OCI-LY7 (cell line): ENCODE measurements at regions not wholly inside any gene's neighbourhood (a gene's known extent, or its start where the extent isn't known, plus 50 kb on each side); places are given as distances from the start of the nearest gene placed in this dataset.

Experiments used
- BruUV-seq: library from RNA; stranded (reverse); fragments of 400-500 nt; replicated peaks from 2 replicates; lab custom pipeline; 2021; lab: Mats Ljungman, UMichigan
- CTCF ChIA-PET: fragments of 300-600 bp; sonication (Branson Sonifier 250); formaldehyde crosslinking; loops from one replicate; lab custom pipeline; 2022; ENCODE audit warnings: antibody characterized with exemption; ENCODE audit not compliant: unreplicated experiment; lab: Charles Lee
- POLR2A ChIA-PET: fragments of 300-600 bp; sonication (Branson Sonifier 250); formaldehyde crosslinking; loops from one replicate; lab custom pipeline; 2022; ENCODE audit warnings: antibody characterized with exemption; lab: Charles Lee
- DNase-seq: peaks from one replicate; pipeline ENCODE4 v3.0.0-alpha.2; 2015; ENCODE audit warnings: low spot score
- H2AFZ ChIP-seq: fragments of 200-600 bp; sonication (generic), shearing (Covaris generic); 2 replicates; pipeline ENCODE4 v1.6.1; 2014; ENCODE audit warnings: mild to moderate bottlenecking, antibody characterized with exemption, low read length, moderate library complexity
- H3K27ac ChIP-seq: fragments of 200-600 bp; sonication (generic); 2 replicates; pipeline ENCODE4 v1.5.1; 2014; ENCODE audit warnings: mixed run types, low read depth, mild to moderate bottlenecking, moderate library complexity, low read length, inconsistent platforms; ENCODE audit not compliant: poor library complexity, severe bottlenecking
- H3K36me3 ChIP-seq: fragments of 200-600 bp; sonication (generic); 2 replicates; pipeline ENCODE4 v1.6.1; 2014; ENCODE audit warnings: mild to moderate bottlenecking, antibody characterized with exemption, low read length, moderate library complexity, mixed read lengths; ENCODE audit not compliant: insufficient read depth
- H3K4me1 ChIP-seq: fragments of 200-600 bp; sonication (generic); 2 replicates; pipeline ENCODE4 v1.5.1; 2014; ENCODE audit warnings: mild to moderate bottlenecking, low read length; ENCODE audit not compliant: insufficient read depth, poor library complexity, severe bottlenecking
- H3K4me2 ChIP-seq: fragments of 200-600 bp; sonication (generic); 2 replicates; pipeline ENCODE4 v1.6.1; 2014; ENCODE audit warnings: mild to moderate bottlenecking, low read length
- H3K4me3 ChIP-seq: fragments of 200-600 bp; sonication (generic); 2 replicates; pipeline ENCODE4 v1.5.1; 2014; ENCODE audit warnings: mild to moderate bottlenecking, low read depth, low read length; ENCODE audit not compliant: poor library complexity, severe bottlenecking
- H3K79me2 ChIP-seq: fragments of 200-600 bp; sonication (generic); 2 replicates; pipeline ENCODE4 v1.6.1; 2016; ENCODE audit warnings: low read depth, mild to moderate bottlenecking, low read length, moderate library complexity, mixed read lengths; ENCODE audit not compliant: insufficient read depth
- H3K9me2 ChIP-seq: fragments of 200-600 bp; sonication (generic); 2 replicates; pipeline ENCODE4 v1.6.1; 2016; ENCODE audit warnings: mild to moderate bottlenecking, low read length, mixed read lengths; ENCODE audit not compliant: insufficient read depth
- H3K9me3 ChIP-seq: fragments of 200-600 bp; sonication (generic); 2 replicates; pipeline ENCODE4 v1.6.1; 2014; ENCODE audit warnings: mild to moderate bottlenecking, mixed run types, low read length, mixed read lengths
- H4K20me1 ChIP-seq: fragments of 200-600 bp; sonication (generic); 2 replicates; pipeline ENCODE4 v1.6.1; 2014; ENCODE audit warnings: mild to moderate bottlenecking, antibody characterized with exemption, low read length, moderate library complexity, mixed read lengths; ENCODE audit not compliant: insufficient read depth
- EZH2phosphoT487 ChIP-seq: fragments of 200-600 bp; sonication (generic); IDR thresholded peaks from 2 replicates; pipeline ENCODE4 v1.6.1; 2018; ENCODE audit warnings: low read depth, borderline replicate concordance, mild to moderate bottlenecking, mixed run types, antibody characterized with exemption, low read length, moderate library complexity, mixed read lengths
- intact Hi-C: fragments of 100-400 bp; cut with micrococcal nuclease; formaldehyde crosslinking; loops from one replicate; pipeline ENCODE4 v1.10.0; 2022; ENCODE audit not compliant: unreplicated experiment
- TF ChIP-seq, protein P1 (sequence below): fragments of 200-600 bp; sonication (generic); conservative IDR thresholded peaks from 2 replicates; pipeline ENCODE4 v1.5.1; 2014; ENCODE audit warnings: mild to moderate bottlenecking, antibody characterized with exemption, low read length, moderate library complexity, mixed read lengths

DNA sequence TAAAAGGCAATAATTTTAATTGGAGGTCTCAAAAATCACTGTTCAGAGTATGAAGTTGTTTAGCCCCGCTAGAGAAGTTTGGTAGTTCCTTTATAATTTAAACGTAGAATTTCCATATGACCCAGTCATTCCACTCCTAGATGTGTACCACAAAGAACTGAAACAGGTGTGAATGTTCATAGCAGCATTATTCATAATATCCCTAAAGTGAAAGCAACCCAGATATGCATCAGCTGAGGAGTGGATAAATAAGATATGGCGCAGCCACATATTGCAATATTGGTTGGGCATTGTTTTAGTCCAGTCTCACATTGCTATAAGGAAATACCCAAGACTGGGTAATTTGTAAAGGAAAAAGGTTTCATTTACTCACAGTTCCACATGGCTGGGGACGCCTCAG, 976.2 kb downstream of the NLGN4Y start:
- ChIA-PET POLR2A (interaction anchor here (1.5 to 2.6 kb wide), 2 partner anchors 9 to 11 kb away, joined by 6 to 12 read pairs; no protein-coding TSS in a partner anchor), CTCF (no interaction called here)
- no TSS peak for BruUV-seq
- Histone ChIP-seq H3K27ac (peak overlapping the region; percentile 99), H3K9me2 (no peaks in the 10 kb centered on the region), H3K9me3 (0 out of 2 replicates have a peak, but pooled peaks cover 3% of the 10 kb centered on the region), H4K20me1 (no peaks in the 10 kb centered on the region), H3K4me3 (peak overlapping the region; percentile 92), H3K36me3 (peaks cover 38% of the 10 kb centered on the region), H3K4me1 (peaks cover 76% of the 10 kb centered on the region), H2AFZ (no peak overlapping the region), H3K79me2 (peaks cover 74% of the 10 kb centered on the region), H3K4me2 (peak overlapping the region; percentile 92)
- DNase-seq: no peak
- intact Hi-C loops: loop anchor here (5.0 kb wide), 1 partner anchor 58 kb away; no protein-coding TSS in a partner anchor
- no peak for TF ChIP-seq EZH2phosphoT487
- TF ChIP-seq, protein P1, sequence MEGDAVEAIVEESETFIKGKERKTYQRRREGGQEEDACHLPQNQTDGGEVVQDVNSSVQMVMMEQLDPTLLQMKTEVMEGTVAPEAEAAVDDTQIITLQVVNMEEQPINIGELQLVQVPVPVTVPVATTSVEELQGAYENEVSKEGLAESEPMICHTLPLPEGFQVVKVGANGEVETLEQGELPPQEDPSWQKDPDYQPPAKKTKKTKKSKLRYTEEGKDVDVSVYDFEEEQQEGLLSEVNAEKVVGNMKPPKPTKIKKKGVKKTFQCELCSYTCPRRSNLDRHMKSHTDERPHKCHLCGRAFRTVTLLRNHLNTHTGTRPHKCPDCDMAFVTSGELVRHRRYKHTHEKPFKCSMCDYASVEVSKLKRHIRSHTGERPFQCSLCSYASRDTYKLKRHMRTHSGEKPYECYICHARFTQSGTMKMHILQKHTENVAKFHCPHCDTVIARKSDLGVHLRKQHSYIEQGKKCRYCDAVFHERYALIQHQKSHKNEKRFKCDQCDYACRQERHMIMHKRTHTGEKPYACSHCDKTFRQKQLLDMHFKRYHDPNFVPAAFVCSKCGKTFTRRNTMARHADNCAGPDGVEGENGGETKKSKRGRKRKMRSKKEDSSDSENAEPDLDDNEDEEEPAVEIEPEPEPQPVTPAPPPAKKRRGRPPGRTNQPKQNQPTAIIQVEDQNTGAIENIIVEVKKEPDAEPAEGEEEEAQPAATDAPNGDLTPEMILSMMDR: no peak

DNA sequence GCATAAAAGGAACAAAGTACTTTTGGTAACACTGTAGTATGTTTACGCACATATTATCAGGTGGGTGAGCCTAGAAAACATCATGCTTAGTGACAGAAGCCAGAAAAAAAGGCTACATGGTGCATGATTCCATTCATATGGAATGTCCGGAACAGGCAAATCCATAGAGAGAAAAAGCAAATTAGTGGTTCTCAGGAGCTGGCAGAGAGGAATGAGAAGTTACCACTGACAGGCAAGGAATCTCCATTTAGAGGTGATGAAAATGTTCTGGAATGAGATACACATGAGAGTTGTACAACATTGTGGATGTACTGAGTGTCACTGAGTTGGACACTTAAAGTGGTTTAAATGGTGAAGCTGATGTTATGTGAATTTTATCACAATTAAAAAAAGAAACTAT, 976.9 kb downstream of the NLGN4Y start:
- CTCF ChIA-PET: interaction anchor here (0.6 kb wide), 1 partner anchor 32 kb away, joined by 3 read pairs; no protein-coding TSS in a partner anchor
- H3K4me2 ChIP-seq: peak overlapping the region; percentile 92

More for the DNA sequence above, 976.9 kb downstream of the NLGN4Y start:
- POLR2A ChIA-PET: interaction anchor here (1.5 to 2.6 kb wide), 2 partner anchors 9 to 10 kb away, joined by 6 to 12 read pairs; no protein-coding TSS in a partner anchor
- H3K4me3 ChIP-seq: peak overlapping the region; percentile 92
- H3K36me3 ChIP-seq: peaks cover 38% of the 10 kb centered on the region
- no TSS peak for BruUV-seq
- no peak for DNase-seq
- H3K79me2 ChIP-seq: peaks cover 80% of the 10 kb centered on the region
- H4K20me1 ChIP-seq: no peaks in the 10 kb centered on the region
- H3K27ac ChIP-seq: peak overlapping the region; percentile 99
- intact Hi-C loops: loop anchor here (5.0 kb wide), 1 partner anchor 59 kb away; no protein-coding TSS in a partner anchor
- no peaks in the 10 kb centered on the region for H3K9me2 ChIP-seq
- no peak for TF ChIP-seq EZH2phosphoT487
- TF ChIP-seq, protein P1: no peak
- H2AFZ ChIP-seq: no peak overlapping the region
- H3K4me1 ChIP-seq: peaks cover 69% of the 10 kb centered on the region
- 0 out of 2 replicates have a peak, but pooled peaks cover 3% of the 10 kb centered on the region for H3K9me3 ChIP-seq
